Activated T-cell treated with anti-CD3 and anti-CD28 coated beads, Interleukin-2, amount 50 U/mL, for 4 hours (primary cell): ENCODE measurements at regions not wholly inside any gene's neighbourhood (a gene's known extent, or its start where the extent isn't known, plus 50 kb on each side); places are given as distances from the start of the nearest gene placed in this dataset.
"Not testable (repeated sequence)": the region's sequence is repeated elsewhere in the genome, so short reads cannot be mapped to it uniquely, and the experiment has no call there.

ENCODE experiments used
- ATAC-seq, 2 donors: fragments of 200-7000 bp; cut with Tn5 transposase; one replicate each; pipeline ENCODE4 v1.10.0; 2021
- DNase-seq: peaks from one replicate; pipeline ENCODE4 v3.0.0-alpha.2; 2020
- H3K27me3 Mint-ChIP-seq: one replicate; pipeline ENCODE4 v1.8.0; 2021; ENCODE audit warnings: low read depth, mixed read lengths
- H3K36me3 Mint-ChIP-seq: one replicate; pipeline ENCODE4 v1.8.0; 2022; ENCODE audit warnings: mixed read lengths; ENCODE audit not compliant: insufficient read depth
- H3K4me1 Mint-ChIP-seq: one replicate; pipeline ENCODE4 v1.8.0; 2021; ENCODE audit warnings: low read depth, mixed read lengths
- H3K4me3 Mint-ChIP-seq: one replicate; pipeline ENCODE4 v1.8.0; 2021; ENCODE audit warnings: mild to moderate bottlenecking, moderate library complexity, mixed read lengths
- H3K9me3 Mint-ChIP-seq: one replicate; pipeline ENCODE4 v1.8.0; 2021; ENCODE audit warnings: mixed read lengths

- Mint-ChIP-seq H3K4me3 (no peak overlapping the region), H3K4me1 (peaks cover 11% of the 10 kb centered on the region), H3K36me3 (no peaks in the 10 kb centered on the region), H3K9me3 (no peaks in the 10 kb centered on the region), H3K27me3 (no peaks in the 10 kb centered on the region)
- ATAC-seq (no peak), DNase-seq (no peak)
Observed at GRCh38 chr16:10317425-10318001, 68.3 kb upstream of the ATF7IP2 start.

- H3K4me3 Mint-ChIP-seq, result no peak overlapping the region
- no peaks in the 10 kb centered on the region for H3K27me3 Mint-ChIP-seq
- H3K9me3 Mint-ChIP-seq, result no peaks in the 10 kb centered on the region
- ATAC-seq (no peak), DNase-seq (no peak)
- peaks cover 11% of the 10 kb centered on the region for H3K4me1 Mint-ChIP-seq
- no peaks in the 10 kb centered on the region for H3K36me3 Mint-ChIP-seq
Observed at GRCh38 chr16:10318798-10319500, 66.9 kb upstream of the ATF7IP2 start.

DNA sequence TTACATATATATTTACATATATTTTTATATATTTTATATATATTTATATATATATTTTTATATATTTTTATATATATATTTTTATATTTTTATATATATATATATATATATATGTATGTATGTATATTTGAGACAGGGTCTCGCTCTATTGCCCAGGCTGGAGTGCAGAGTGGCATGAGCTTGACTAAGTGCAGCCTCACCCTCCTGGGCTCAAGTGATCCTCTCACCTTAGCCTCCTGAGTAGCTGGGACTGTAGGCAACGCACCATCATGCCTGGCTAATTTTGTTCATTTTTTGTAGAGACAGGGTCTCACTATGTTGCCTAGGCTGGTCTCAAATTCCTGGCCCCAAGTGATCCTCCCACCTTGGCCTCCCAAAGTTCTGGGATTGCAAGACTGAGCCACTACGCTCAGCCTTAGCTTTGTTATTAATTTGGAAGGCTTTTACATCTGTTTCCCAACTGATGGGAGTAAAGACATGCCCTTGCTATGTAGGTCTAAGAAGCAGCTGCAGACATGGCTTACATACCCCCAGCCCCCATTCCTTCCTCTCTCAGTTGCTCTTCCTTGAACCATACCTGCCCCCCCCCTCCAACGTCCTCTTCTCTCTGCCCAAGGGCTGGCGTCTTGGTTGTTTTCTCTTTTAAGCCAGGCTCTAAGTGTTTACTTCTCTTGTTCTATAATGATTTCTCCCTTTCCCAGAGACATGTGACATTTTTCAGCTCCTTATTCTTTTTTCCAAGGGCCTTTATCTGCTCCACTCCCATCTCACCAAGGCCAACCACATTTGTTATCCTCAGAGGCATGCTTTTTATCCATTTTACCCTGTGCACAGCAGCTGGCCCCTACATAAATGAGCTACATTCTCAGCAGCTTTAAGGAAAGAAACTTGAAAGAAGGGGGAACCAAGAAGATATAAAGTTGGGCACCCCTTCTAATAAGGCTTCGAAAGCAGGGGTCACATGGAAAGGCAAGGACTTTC is 64.2 kb upstream of the ATF7IP2 start:
- Mint-ChIP-seq H3K4me3 (no peak overlapping the region), H3K4me1 (peaks cover 5% of the 10 kb centered on the region), H3K36me3 (no peaks in the 10 kb centered on the region), H3K27me3 (no peaks in the 10 kb centered on the region), H3K9me3 (peaks cover 9% of the 10 kb centered on the region)
- no peak for DNase-seq
- ATAC-seq, result no peak

DNA sequence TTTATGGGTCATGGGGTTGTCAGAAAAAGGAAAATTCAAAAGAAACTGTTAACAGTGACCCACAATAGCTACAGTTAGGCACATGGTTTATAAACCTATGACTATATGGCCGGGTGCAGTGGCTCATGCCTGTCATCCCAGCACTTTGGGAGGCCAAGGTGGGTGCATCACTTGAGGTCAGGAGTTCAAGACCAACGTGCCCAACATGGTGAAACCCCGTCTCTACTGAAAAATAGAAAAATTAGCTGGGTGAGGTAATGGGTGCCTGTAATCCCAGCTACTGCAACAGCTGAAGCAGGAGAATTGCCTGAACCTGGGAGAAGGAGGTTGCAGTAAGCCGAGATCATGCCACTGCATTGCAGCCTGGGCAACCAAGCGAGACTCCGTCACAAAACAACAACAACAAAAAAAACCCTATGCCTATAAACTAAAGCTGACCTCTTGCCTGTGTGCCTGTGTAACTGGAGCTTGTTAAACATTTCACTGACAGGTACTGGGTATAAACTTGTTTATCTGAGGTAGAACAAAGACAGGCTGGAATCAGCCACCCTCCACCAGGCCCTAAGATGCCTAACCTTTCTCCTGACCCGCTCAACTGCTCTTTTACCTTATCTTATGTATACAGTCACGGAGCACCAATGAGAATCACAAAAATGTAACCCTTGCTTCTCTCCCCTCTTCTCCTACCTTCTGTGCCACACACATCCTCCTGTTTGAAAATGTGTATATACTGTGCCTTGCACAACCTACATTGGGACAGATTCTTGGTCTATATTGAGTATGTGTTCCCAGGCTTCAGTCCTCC is 62.9 kb upstream of the ATF7IP2 start:
- Mint-ChIP-seq H3K4me1 (peaks cover 5% of the 10 kb centered on the region), H3K36me3 (no peaks in the 10 kb centered on the region), H3K9me3 (peaks cover 12% of the 10 kb centered on the region), H3K27me3 (no peaks in the 10 kb centered on the region), H3K4me3 (no peak overlapping the region)
- no peak for DNase-seq
- ATAC-seq, result no peak

DNA sequence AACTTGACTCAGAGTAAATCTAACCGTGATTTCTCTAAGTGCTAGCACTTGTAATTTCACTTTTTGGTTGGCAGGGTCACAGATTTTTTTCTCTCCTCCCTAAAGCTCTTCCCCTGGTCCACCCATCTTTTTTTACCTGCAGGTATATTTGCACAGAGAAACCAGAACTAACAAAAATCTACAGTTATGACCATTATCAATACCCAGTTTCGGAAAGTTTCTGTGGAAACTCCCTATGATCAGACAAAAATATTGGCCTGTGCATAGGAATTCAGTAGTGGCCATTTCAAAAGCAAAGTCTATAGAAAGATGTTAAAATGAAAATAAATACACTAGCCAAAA is 62.4 kb upstream of the ATF7IP2 start:
- Mint-ChIP-seq H3K36me3 (no peaks in the 10 kb centered on the region), H3K4me3 (no peak overlapping the region), H3K27me3 (no peaks in the 10 kb centered on the region), H3K9me3 (peaks cover 12% of the 10 kb centered on the region), H3K4me1 (peaks cover 8% of the 10 kb centered on the region)
- ATAC-seq (no peak), DNase-seq (no peak)

DNA sequence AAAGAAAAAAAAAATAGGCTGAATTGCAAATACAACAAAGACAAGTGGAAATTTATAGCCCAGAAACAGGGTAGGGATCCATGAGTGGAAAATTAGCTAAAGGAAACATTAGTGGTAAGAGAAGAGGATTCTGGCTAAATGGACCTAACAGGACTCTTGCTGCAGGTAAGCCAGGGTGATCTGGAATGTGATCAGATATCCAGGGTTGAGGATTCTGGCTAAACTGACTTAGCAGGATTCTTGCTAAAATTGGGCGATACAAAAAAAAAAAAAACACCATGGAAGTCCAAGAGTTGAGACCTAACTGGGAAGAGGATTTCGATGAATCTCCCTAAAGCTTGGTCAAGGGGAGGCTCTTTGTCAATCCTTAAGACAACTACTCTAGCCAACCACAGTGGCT is 61.7 kb upstream of the ATF7IP2 start:
- Mint-ChIP-seq H3K36me3 (no peaks in the 10 kb centered on the region), H3K4me1 (peaks cover 5% of the 10 kb centered on the region), H3K27me3 (no peaks in the 10 kb centered on the region), H3K4me3 (no peak overlapping the region), H3K9me3 (peaks cover 12% of the 10 kb centered on the region)
- ATAC-seq, result no peak
- DNase-seq, result no peak

DNA sequence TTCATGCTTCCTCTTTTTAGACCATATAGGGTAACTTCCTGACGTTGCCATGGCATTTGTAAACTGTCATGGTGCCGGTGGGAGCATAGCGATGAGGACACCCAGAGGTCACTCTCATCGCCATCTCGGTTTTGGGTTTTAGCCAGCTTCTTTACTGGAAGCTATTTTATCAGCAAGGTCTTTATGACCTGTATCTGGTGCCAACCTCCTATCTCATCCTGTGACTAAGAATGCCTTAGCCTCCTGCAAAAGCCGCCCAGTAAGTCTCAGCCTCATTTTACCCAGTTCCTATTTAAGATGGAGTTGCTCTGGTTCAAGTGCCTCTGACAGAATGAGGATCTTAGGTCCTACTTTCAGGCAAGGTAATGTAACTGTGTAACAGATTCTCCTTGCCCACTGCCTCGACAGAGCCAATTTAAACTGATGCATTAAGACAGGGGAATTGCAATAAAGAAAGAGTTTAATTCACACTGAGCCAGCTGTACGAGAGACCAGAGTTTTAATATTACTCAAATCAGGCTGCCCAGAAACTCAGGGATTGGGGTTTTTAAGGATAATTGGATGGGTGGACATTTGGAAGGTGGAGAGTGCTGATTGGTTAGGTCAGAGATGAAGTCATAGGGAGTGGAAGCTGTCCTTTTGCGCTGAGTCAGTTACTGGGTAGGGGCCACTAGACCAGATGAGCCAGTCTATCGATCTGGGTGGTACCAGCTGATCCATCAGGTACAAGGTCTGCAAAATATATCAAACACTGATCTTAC is 59.9 kb upstream of the ATF7IP2 start:
- no peak overlapping the region for H3K4me3 Mint-ChIP-seq

DNA sequence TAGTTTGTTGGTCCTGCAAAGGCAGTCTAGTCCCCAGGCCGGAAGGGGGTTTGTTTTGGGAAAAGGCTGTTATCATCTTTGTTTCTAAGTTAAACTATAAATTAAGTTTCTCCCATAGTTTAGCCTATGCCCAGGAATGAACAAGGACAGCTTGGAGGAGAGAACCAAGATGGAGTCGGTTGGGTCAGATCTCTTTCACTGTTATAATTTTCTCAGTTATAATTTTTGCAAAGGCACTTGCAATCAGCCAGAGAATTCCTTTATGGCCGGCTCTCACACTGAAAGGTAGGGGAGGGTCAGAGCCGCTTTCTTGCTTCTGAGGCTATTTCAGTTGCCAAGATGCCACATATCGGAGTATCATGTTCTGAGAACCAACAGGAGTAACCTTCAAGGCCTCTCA is 59.2 kb upstream of the ATF7IP2 start:
- peaks cover 12% of the 10 kb centered on the region for H3K9me3 Mint-ChIP-seq
- no peaks in the 10 kb centered on the region for H3K36me3 Mint-ChIP-seq
- H3K4me3 Mint-ChIP-seq, result no peak overlapping the region
- H3K27me3 Mint-ChIP-seq, result no peaks in the 10 kb centered on the region
- DNase-seq (no peak), ATAC-seq (no peak)
- peaks cover 20% of the 10 kb centered on the region for H3K4me1 Mint-ChIP-seq

More for the DNA sequence above, 59.9 kb upstream of the ATF7IP2 start:
- no peaks in the 10 kb centered on the region for H3K36me3 Mint-ChIP-seq
- ATAC-seq (no peak), DNase-seq (no peak)
- peaks cover 12% of the 10 kb centered on the region for H3K9me3 Mint-ChIP-seq
- no peaks in the 10 kb centered on the region for H3K27me3 Mint-ChIP-seq
- peaks cover 18% of the 10 kb centered on the region for H3K4me1 Mint-ChIP-seq

GRCh38 chr16:10328291-10328690 is 57.6 kb upstream of the ATF7IP2 start:
- peaks cover 33% of the 10 kb centered on the region for H3K4me1 Mint-ChIP-seq
- not testable (repeated sequence) for H3K36me3 Mint-ChIP-seq, ATAC-seq, H3K4me3 Mint-ChIP-seq, H3K27me3 Mint-ChIP-seq, DNase-seq
- peaks cover 12% of the 10 kb centered on the region for H3K9me3 Mint-ChIP-seq

DNA sequence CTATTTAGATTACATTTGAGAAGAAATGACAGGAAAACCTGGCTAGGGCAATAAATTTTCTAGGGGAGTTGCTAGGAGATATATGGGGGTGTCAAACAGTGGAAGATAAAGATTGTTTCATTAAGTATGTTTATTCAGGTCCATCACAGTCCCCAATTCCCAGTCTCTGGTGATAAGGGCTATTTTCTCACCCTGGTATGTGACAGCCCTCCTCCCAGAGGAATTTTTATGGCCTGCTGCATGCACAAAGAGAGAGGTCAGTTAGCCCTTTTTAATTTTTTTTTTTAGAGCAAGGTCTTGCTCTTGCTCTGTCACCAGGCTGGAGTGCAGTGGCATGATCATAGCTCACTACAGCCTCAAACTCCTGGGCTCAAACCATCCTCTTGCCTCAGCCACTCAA is 53.6 kb upstream of the ATF7IP2 start:
- peaks cover 46% of the 10 kb centered on the region for H3K4me1 Mint-ChIP-seq

DNA sequence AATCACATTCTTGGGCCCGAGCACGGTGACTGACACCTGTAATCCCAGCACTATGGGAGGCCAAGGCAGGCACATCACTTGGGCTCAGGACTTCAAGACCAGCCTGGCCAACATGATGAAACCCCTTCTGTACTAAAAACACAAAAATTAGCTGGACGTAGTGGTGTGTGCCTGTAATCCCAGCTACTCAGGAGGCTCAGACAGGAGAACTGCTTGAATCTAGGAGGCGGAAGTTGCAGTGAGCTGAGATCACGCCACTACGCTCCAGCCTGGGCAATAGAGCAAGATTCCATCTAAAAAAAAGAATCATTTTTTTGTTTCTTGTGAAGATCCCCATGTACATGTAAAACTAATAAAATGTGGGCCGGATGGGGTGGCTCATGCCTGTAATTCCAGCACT is 53.1 kb upstream of the ATF7IP2 start:
- peaks cover under 1% of the 10 kb centered on the region for H3K9me3 Mint-ChIP-seq
- peaks cover 46% of the 10 kb centered on the region for H3K4me1 Mint-ChIP-seq
- H3K4me3 Mint-ChIP-seq, result peak overlapping the region; percentile 53

More for the DNA sequence above, 53.6 kb upstream of the ATF7IP2 start:
- Mint-ChIP-seq H3K36me3 (no peaks in the 10 kb centered on the region), H3K27me3 (no peaks in the 10 kb centered on the region), H3K4me3 (no peak overlapping the region), H3K9me3 (peaks cover 3% of the 10 kb centered on the region)
- no peak for ATAC-seq
- DNase-seq, result no peak

GRCh38 chr16:10333321-10334032 is 52.4 kb upstream of the ATF7IP2 start:
- Mint-ChIP-seq H3K36me3 (no peaks in the 10 kb centered on the region), H3K4me3 (peak overlapping the region; percentile 53), H3K27me3 (no peaks in the 10 kb centered on the region), H3K4me1 (peaks cover 43% of the 10 kb centered on the region), H3K9me3 (no peaks in the 10 kb centered on the region)
- no peak for ATAC-seq
- DNase-seq, result no peak

More for the DNA sequence above, 53.1 kb upstream of the ATF7IP2 start:
- no peak for ATAC-seq
- H3K27me3 Mint-ChIP-seq, result no peaks in the 10 kb centered on the region
- DNase-seq, result no peak
- H3K36me3 Mint-ChIP-seq, result no peaks in the 10 kb centered on the region

DNA sequence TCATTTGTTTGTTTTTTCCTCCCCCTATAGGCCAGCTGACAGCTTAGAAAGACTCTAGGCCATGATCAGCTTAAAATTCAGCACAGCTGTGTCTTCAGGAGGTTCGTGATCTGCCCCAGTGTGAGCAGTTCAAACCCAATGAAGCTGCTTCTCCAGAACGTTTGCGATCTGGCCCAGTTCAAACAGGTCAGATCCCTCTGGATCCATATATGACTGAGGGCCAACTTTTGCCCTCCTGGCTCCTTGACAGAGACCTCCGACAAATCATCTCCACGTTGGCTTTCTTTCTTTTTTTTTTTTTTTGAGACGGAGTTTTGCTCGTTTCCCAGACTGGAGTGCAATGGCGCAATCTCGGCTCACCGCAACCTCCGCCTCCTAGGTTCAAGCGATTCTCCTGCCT is 50.2 kb upstream of the ATF7IP2 start:
- ATAC-seq, result no peak
- Mint-ChIP-seq H3K9me3 (peaks cover 13% of the 10 kb centered on the region), H3K36me3 (no peaks in the 10 kb centered on the region), H3K4me3 (no peak overlapping the region), H3K27me3 (no peaks in the 10 kb centered on the region), H3K4me1 (peaks cover 31% of the 10 kb centered on the region)
- no peak for DNase-seq
